Peyer's patch (tissue), 4 donors: ENCODE measurements at regions not wholly inside any gene's neighbourhood (a gene's known extent, or its start where the extent isn't known, plus 50 kb on each side); places are given as distances from the start of the nearest gene placed in this dataset.

Source experiments
- POLR2A ChIP-seq, 2 donors: fragments of 450-650 bp; IDR thresholded peaks; one replicate each; pipeline ENCODE4 v1.5.1; 2017; ENCODE audit warnings: antibody characterized with exemption in 2 of 2, mild to moderate bottlenecking in 2 of 2, moderate library complexity in 2 of 2
- TF ChIP-seq, protein P1 (sequence below), 6 experiments: fragments of 450-650 bp in 4 of 6; fragments of 200-600 bp in 2 of 6; sonication (generic) in 1 of 6; IDR thresholded peaks; one replicate each; pipeline ENCODE4 v1.5.1; 2017 to 2019; ENCODE audit warnings: antibody characterized with exemption in 6 of 6, mild to moderate bottlenecking in 3 of 6, moderate library complexity in 1 of 6

DNA sequence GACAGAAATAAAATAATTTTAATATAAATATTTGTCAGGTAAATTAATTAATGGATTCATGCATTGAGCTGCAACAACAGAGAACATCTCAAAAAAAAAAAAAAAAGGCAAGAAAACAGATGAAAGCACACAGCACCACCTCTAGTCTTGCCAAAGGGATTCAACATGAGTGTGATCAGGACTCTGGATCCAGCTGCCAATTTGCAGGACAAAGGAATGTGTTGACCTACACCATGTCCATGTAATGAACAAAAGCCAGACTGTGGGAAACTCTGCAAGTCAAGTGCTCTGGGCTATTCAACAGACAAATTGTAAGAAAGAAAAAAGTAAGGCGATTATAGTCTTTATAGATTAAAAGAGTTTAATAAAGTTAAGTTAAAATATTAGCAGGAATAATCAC lies 769.3 kb downstream of the TLR4 start:
- TF ChIP-seq, protein P1, sequence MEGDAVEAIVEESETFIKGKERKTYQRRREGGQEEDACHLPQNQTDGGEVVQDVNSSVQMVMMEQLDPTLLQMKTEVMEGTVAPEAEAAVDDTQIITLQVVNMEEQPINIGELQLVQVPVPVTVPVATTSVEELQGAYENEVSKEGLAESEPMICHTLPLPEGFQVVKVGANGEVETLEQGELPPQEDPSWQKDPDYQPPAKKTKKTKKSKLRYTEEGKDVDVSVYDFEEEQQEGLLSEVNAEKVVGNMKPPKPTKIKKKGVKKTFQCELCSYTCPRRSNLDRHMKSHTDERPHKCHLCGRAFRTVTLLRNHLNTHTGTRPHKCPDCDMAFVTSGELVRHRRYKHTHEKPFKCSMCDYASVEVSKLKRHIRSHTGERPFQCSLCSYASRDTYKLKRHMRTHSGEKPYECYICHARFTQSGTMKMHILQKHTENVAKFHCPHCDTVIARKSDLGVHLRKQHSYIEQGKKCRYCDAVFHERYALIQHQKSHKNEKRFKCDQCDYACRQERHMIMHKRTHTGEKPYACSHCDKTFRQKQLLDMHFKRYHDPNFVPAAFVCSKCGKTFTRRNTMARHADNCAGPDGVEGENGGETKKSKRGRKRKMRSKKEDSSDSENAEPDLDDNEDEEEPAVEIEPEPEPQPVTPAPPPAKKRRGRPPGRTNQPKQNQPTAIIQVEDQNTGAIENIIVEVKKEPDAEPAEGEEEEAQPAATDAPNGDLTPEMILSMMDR (IDR thresholded peaks at IDR 0.05), result no peak
- TF ChIP-seq POLR2A (IDR thresholded peaks at IDR 0.05), result no peak
